ENCODE measurements at regions not wholly inside any gene's neighbourhood (a gene's known extent, or its start where the extent isn't known, plus 50 kb on each side); places are given as distances from the start of the nearest gene placed in this dataset.

DNA sequence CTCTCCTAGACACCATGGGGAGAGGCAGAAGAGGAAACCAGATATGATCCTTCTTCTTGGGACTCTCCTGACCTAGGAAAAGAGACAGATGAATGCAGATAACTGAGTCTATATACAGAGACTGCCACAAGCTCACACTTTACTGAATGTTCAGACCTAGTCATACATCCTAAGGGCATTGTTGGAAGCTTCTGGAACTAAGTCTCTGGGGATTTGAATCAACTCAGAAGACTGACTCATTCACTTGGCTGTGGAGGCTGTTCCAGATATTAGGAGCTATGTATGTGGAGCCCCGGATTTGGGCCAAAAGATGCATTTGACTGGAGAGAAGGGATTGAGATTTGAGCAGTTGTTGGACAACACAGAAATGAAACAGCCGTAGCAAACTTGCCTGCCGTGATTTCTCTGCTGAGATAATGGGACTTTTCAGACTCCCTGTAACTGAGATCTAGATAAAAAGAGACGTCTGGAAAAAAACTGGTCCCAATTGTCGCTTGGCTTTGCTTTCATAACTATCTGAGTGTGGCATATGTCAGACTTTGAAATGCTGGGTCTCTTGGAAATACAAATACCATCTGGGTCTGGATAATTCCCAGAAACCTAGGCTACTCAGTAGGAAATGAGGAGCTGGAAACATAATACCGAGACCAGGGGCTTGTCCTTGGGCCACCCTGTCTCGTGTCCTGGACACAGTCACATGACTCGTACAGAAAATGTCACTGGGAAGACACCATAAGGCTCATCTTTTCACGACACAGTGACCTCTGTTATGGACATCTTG lies 396.8 kb downstream of the NUAK1 start:
- 40 to 49% (median 43%) methylated on average over 9 of the region's 9 CpGs for WGBS, 3 donors
- Histone ChIP-seq H3K9me3 (no peaks in the 10 kb centered on the region), H3K4me3 (no peak overlapping the region), H3K36me3 (no peaks in the 10 kb centered on the region), H3K27ac (no peak overlapping the region), H3K4me1 (ENCODE audit: insufficient read depth) (peaks cover 5% of the 10 kb centered on the region), H3K27me3 (no peaks in the 10 kb centered on the region)
- peak in 2 of 5 donors; percentile 23 to 43 for DNase-seq
- no peak for TF ChIP-seq CTCF (IDR thresholded peaks at IDR 0.05)
- TF ChIP-seq EP300 (IDR thresholded peaks at IDR 0.05) = no peak
- no peak for TF ChIP-seq POLR2A (IDR thresholded peaks at IDR 0.05)
- intact Hi-C loops (cut with DNase I) = no loop called here

- WGBS, 3 donors = 78 to 85% (median 78%) methylated on average over 3 of the region's 3 CpGs
- Histone ChIP-seq H3K27ac (no peak overlapping the region), H3K27me3 (no peaks in the 10 kb centered on the region), H3K36me3 (no peaks in the 10 kb centered on the region), H3K4me1 (ENCODE audit: insufficient read depth) (peaks cover 5% of the 10 kb centered on the region), H3K9me3 (no peaks in the 10 kb centered on the region), H3K4me3 (no peak overlapping the region)
- TF ChIP-seq POLR2A (IDR thresholded peaks at IDR 0.05) = no peak
- no peak for TF ChIP-seq CTCF (IDR thresholded peaks at IDR 0.05)
- no peak for TF ChIP-seq EP300 (IDR thresholded peaks at IDR 0.05)
- intact Hi-C loops (cut with DNase I) = no loop called here
- no peak for DNase-seq
These were observed 396.2 kb downstream of the NUAK1 start for GRCh38 chr12:105742567-105742874.

DNA sequence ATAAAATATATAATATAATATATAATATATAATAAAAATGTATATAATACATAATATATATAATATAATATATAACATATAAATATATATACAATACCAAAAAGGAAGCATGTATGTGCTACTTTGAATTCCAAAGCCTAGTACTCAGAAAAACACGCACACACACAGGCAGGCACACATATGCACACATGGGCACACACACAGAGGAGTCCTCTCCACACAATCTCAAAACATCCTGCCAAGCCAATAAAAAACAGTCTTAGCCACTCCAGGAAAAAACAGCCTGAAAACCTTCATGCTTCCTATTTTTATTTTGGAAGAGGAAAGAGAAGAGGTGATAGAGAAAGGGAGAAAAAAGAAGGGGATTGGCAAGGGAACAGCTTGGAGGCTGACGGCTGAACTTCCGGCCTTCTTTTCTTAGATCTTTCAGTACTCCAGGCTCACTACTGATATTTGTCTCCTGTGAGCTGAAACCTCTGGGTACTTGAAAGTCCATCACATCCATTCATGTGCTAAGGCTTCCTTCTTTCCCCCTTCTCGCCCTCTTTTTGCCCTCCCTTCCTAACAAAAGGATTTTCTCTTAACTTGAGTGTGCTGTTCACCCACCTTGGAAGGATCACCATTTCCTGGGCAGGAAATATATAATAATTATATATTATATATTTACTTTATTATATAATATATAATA lies 394.2 kb downstream of the NUAK1 start:
- H3K4me3 ChIP-seq = no peak overlapping the region
- 60 to 76% (median 66%) methylated on average over 4 of the region's 4 CpGs for WGBS, 3 donors
- H3K4me1 ChIP-seq (ENCODE audit: insufficient read depth) = peaks cover 7% of the 10 kb centered on the region
- H3K36me3 ChIP-seq = no peaks in the 10 kb centered on the region
- intact Hi-C loops (cut with DNase I) = no loop called here
- no peak for DNase-seq
- no peak overlapping the region for H3K27ac ChIP-seq
- TF ChIP-seq POLR2A (IDR thresholded peaks at IDR 0.05) = no peak
- no peak for TF ChIP-seq CTCF (IDR thresholded peaks at IDR 0.05)
- no peak for TF ChIP-seq EP300 (IDR thresholded peaks at IDR 0.05)
- H3K27me3 ChIP-seq = no peaks in the 10 kb centered on the region
- no peaks in the 10 kb centered on the region for H3K9me3 ChIP-seq

- no peaks in the 10 kb centered on the region for H3K27me3 ChIP-seq
- H3K27ac ChIP-seq = no peak overlapping the region
- DNase-seq = no peak
- 81 to 89% (median 85%) methylated on average over 4 of the region's 4 CpGs for WGBS, 3 donors
- intact Hi-C loops (cut with DNase I) = no loop called here
- no peaks in the 10 kb centered on the region for H3K36me3 ChIP-seq
- TF ChIP-seq CTCF (IDR thresholded peaks at IDR 0.05) = no peak
- no peak for TF ChIP-seq EP300 (IDR thresholded peaks at IDR 0.05)
- no peak for TF ChIP-seq POLR2A (IDR thresholded peaks at IDR 0.05)
- no peak overlapping the region for H3K4me3 ChIP-seq
- peaks cover 6% of the 10 kb centered on the region for H3K4me1 ChIP-seq (ENCODE audit: insufficient read depth)
- H3K9me3 ChIP-seq = no peaks in the 10 kb centered on the region
These were observed 392.9 kb downstream of the NUAK1 start for GRCh38 chr12:105745811-105746210.

Measured in ovary (tissue), 7 donors.